ENCODE measurements at regions not wholly inside any gene's neighbourhood (a gene's known extent, or its start where the extent isn't known, plus 50 kb on each side); places are given as distances from the start of the nearest gene placed in this dataset.

DNA sequence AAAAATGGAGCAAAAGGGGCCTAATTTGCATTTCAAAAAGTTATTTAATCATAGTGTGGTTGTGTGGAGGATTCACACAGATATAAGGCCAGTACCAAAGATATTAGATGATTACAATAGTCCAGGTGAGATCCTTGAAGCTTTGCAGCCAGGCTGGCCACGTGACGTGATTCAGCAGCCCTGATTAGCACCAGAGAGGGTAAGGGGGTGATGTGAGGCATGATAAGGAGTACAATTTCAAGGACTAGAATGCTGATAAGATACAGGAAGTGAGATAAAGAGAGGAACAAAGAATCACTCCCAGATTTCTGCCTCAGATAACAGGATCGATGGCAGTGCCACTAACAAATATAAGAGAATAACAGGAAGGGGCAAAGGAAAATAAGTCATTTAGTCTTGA lies 108.4 kb upstream of the PALS2 start:
- no peak overlapping the region for H2AFZ ChIP-seq (ENCODE audit: low read depth, low read length)
- no peaks in the 10 kb centered on the region for H3K79me2 ChIP-seq (ENCODE audit: insufficient read depth, low read length)
- H4K20me1 ChIP-seq (ENCODE audit: insufficient read depth, low read length) = no peaks in the 10 kb centered on the region
- TF ChIP-seq CTCF (IDR thresholded peaks at IDR 0.05; ENCODE audit: borderline replicate concordance, extremely low read depth, low read length, poor library complexity, severe bottlenecking) (no peak), EZH2 (IDR thresholded peaks at IDR 0.05; ENCODE audit: borderline replicate concordance, low read depth, low read length, severe bottlenecking) (no peak)
- H3K9me3 ChIP-seq (ENCODE audit: insufficient read depth, low read length, severe bottlenecking) = no peaks in the 10 kb centered on the region
- H3K36me3 ChIP-seq (ENCODE audit: insufficient read depth, low read length) = no peaks in the 10 kb centered on the region
- H3K27ac ChIP-seq (ENCODE audit: low read length) = no peak overlapping the region
- no peaks in the 10 kb centered on the region for H3K4me1 ChIP-seq (ENCODE audit: insufficient read depth, low read length)
- H3K27me3 ChIP-seq (ENCODE audit: insufficient read depth, low read length, poor library complexity) = peaks cover 9% of the 10 kb centered on the region
- H3K4me2 ChIP-seq (ENCODE audit: insufficient read depth, low read length) = no peak overlapping the region
- H3K4me3 ChIP-seq (ENCODE audit: low read depth in 1 of 2, low read length in 2 of 2) = no peak overlapping the region
- DNase-seq = no peak
- ATAC-seq (ENCODE audit: insufficient read depth, low read depth) = no peak
- H3K9ac ChIP-seq (ENCODE audit: low read depth, low read length) = no peak overlapping the region

- Histone ChIP-seq H3K4me2 (ENCODE audit: insufficient read depth, low read length) (no peak overlapping the region), H3K4me3 (ENCODE audit: low read depth in 1 of 2, low read length in 2 of 2) (no peak overlapping the region), H4K20me1 (ENCODE audit: insufficient read depth, low read length) (no peaks in the 10 kb centered on the region), H3K36me3 (ENCODE audit: insufficient read depth, low read length) (no peaks in the 10 kb centered on the region), H3K27ac (ENCODE audit: low read length) (no peak overlapping the region), H3K4me1 (ENCODE audit: insufficient read depth, low read length) (no peaks in the 10 kb centered on the region), H3K79me2 (ENCODE audit: insufficient read depth, low read length) (no peaks in the 10 kb centered on the region), H3K9me3 (ENCODE audit: insufficient read depth, low read length, severe bottlenecking) (no peaks in the 10 kb centered on the region), H2AFZ (ENCODE audit: low read depth, low read length) (no peak overlapping the region), H3K27me3 (ENCODE audit: insufficient read depth, low read length, poor library complexity) (peaks cover 8% of the 10 kb centered on the region), H3K9ac (ENCODE audit: low read depth, low read length) (no peak overlapping the region)
- TF ChIP-seq EZH2 (IDR thresholded peaks at IDR 0.05; ENCODE audit: borderline replicate concordance, low read depth, low read length, severe bottlenecking) (no peak), CTCF (IDR thresholded peaks at IDR 0.05; ENCODE audit: borderline replicate concordance, extremely low read depth, low read length, poor library complexity, severe bottlenecking) (no peak)
- no peak for DNase-seq
- no peak for ATAC-seq (ENCODE audit: insufficient read depth, low read depth)
These were observed 107.0 kb upstream of the PALS2 start for GRCh38 chr7:24466168-24466768.

- Histone ChIP-seq H2AFZ (ENCODE audit: low read depth, low read length) (no peak overlapping the region), H3K4me2 (ENCODE audit: insufficient read depth, low read length) (no peak overlapping the region), H3K4me3 (ENCODE audit: low read depth in 1 of 2, low read length in 2 of 2) (no peak overlapping the region), H3K79me2 (ENCODE audit: insufficient read depth, low read length) (no peaks in the 10 kb centered on the region), H4K20me1 (ENCODE audit: insufficient read depth, low read length) (no peaks in the 10 kb centered on the region), H3K36me3 (ENCODE audit: insufficient read depth, low read length) (no peaks in the 10 kb centered on the region), H3K27ac (ENCODE audit: low read length) (no peak overlapping the region), H3K9ac (ENCODE audit: low read depth, low read length) (no peak overlapping the region), H3K9me3 (ENCODE audit: insufficient read depth, low read length, severe bottlenecking) (no peaks in the 10 kb centered on the region), H3K27me3 (ENCODE audit: insufficient read depth, low read length, poor library complexity) (peaks cover 2% of the 10 kb centered on the region), H3K4me1 (ENCODE audit: insufficient read depth, low read length) (no peaks in the 10 kb centered on the region)
- TF ChIP-seq CTCF (IDR thresholded peaks at IDR 0.05; ENCODE audit: borderline replicate concordance, extremely low read depth, low read length, poor library complexity, severe bottlenecking) = no peak
- no peak for TF ChIP-seq EZH2 (IDR thresholded peaks at IDR 0.05; ENCODE audit: borderline replicate concordance, low read depth, low read length, severe bottlenecking)
- DNase-seq (no peak), ATAC-seq (ENCODE audit: insufficient read depth, low read depth) (no peak)
These were observed 104.1 kb upstream of the PALS2 start for GRCh38 chr7:24469118-24469517.

- Histone ChIP-seq H3K9ac (ENCODE audit: low read depth, low read length) (no peak overlapping the region), H3K27me3 (ENCODE audit: insufficient read depth, low read length, poor library complexity) (peaks cover 5% of the 10 kb centered on the region), H2AFZ (ENCODE audit: low read depth, low read length) (no peak overlapping the region), H3K9me3 (ENCODE audit: insufficient read depth, low read length, severe bottlenecking) (no peaks in the 10 kb centered on the region), H4K20me1 (ENCODE audit: insufficient read depth, low read length) (no peaks in the 10 kb centered on the region), H3K36me3 (ENCODE audit: insufficient read depth, low read length) (no peaks in the 10 kb centered on the region), H3K79me2 (ENCODE audit: insufficient read depth, low read length) (no peaks in the 10 kb centered on the region), H3K4me2 (ENCODE audit: insufficient read depth, low read length) (no peak overlapping the region), H3K4me3 (ENCODE audit: low read depth in 1 of 2, low read length in 2 of 2) (no peak overlapping the region), H3K27ac (ENCODE audit: low read length) (no peak overlapping the region), H3K4me1 (ENCODE audit: insufficient read depth, low read length) (no peaks in the 10 kb centered on the region)
- ATAC-seq (ENCODE audit: insufficient read depth, low read depth) (no peak), DNase-seq (no peak)
- TF ChIP-seq CTCF (IDR thresholded peaks at IDR 0.05; ENCODE audit: borderline replicate concordance, extremely low read depth, low read length, poor library complexity, severe bottlenecking) (no peak), EZH2 (IDR thresholded peaks at IDR 0.05; ENCODE audit: borderline replicate concordance, low read depth, low read length, severe bottlenecking) (no peak)
These were observed 101.2 kb upstream of the PALS2 start for GRCh38 chr7:24472093-24472492.

Measured in DND-41 (cell line).